ENCODE measurements at regions not wholly inside any gene's neighbourhood (a gene's known extent, or its start where the extent isn't known, plus 50 kb on each side); places are given as distances from the start of the nearest gene placed in this dataset.

DNA sequence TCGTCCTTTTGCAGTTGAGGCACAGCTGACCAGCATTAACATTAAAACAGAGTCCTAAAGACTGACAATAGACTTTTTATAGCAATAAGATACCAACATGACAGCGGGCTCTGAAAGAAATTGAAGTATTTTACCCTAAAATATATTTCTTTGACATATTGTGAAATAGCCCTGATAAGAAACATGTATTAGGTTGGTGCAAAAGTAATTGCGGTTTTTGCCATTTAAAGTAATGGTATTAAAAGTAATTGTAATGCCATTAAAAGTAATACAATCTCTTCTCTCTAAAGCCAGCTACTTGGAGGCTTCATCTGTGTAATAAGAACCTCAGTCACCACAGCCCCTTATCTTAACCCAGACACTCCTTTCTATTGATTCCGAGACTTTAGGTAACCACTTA lies 394.6 kb downstream of the PREX1 start:
- H3K9me3 Mint-ChIP-seq, result peaks cover 10 to 31% (median 19%) of the 10 kb centered on the region in 7 donors
- Histone ChIP-seq H2AFZ (ENCODE audit: insufficient read depth, low read depth, low read length, poor library complexity, severe bottlenecking) (no peak overlapping the region), H3K4me2 (replicated peaks; ENCODE audit: extremely low read depth, low read length, poor library complexity, severe bottlenecking) (no peak overlapping the region), H4K20me1 (ENCODE audit: insufficient read depth, low read length) (no peaks in the 10 kb centered on the region), H3K4me3 (replicated peaks in 1 of 3; ENCODE audit: low read depth in 2 of 3, low read length in 3 of 3) (no peak overlapping the region), H3K27ac (ENCODE audit: low read depth in 1 of 2, low read length in 2 of 2) (no peak overlapping the region), H3K36me3 (replicated peaks in 1 of 2; ENCODE audit: control insufficient read depth in 1 of 2, insufficient read depth in 2 of 2, low read length in 2 of 2) (no peaks in the 10 kb centered on the region), H3K27me3 (ENCODE audit: control insufficient read depth in 2 of 2, insufficient read depth in 2 of 2, low read length in 2 of 2) (no peaks in the 10 kb centered on the region), H3K9me3 (replicated peaks in 1 of 2; ENCODE audit: control insufficient read depth in 1 of 2, insufficient read depth in 1 of 2, low read length in 2 of 2) (peaks cover 19 to 23% of the 10 kb centered on the region in 2 donors), H3K4me1 (ENCODE audit: control insufficient read depth in 1 of 2, insufficient read depth in 2 of 2, low read length in 2 of 2) (no peaks in the 10 kb centered on the region), H3K79me2 (ENCODE audit: insufficient read depth, low read length) (no peaks in the 10 kb centered on the region), H3K9ac (ENCODE audit: insufficient read depth, low read length, poor library complexity, severe bottlenecking) (no peak overlapping the region)
- H3K36me3 Mint-ChIP-seq, result no peaks in the 10 kb centered on the region
- DNase-seq, result no peak
- TF ChIP-seq, protein P1, sequence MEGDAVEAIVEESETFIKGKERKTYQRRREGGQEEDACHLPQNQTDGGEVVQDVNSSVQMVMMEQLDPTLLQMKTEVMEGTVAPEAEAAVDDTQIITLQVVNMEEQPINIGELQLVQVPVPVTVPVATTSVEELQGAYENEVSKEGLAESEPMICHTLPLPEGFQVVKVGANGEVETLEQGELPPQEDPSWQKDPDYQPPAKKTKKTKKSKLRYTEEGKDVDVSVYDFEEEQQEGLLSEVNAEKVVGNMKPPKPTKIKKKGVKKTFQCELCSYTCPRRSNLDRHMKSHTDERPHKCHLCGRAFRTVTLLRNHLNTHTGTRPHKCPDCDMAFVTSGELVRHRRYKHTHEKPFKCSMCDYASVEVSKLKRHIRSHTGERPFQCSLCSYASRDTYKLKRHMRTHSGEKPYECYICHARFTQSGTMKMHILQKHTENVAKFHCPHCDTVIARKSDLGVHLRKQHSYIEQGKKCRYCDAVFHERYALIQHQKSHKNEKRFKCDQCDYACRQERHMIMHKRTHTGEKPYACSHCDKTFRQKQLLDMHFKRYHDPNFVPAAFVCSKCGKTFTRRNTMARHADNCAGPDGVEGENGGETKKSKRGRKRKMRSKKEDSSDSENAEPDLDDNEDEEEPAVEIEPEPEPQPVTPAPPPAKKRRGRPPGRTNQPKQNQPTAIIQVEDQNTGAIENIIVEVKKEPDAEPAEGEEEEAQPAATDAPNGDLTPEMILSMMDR (IDR thresholded peaks at IDR 0.05), result no peak
- intact Hi-C loops (cut with micrococcal nuclease), result no loop called here
- no peaks in the 10 kb centered on the region for H3K4me1 Mint-ChIP-seq
- no peak overlapping the region for H3K27ac Mint-ChIP-seq
- no peak overlapping the region for H3K4me3 Mint-ChIP-seq
- WGBS (ENCODE audit: insufficient coverage), result 80% methylated on average over 1 of the region's 4 CpGs
- peaks cover 1 to 4% (median 3%) of the 10 kb centered on the region in 3 donors for H3K27me3 Mint-ChIP-seq (ENCODE audit: low read depth in 3 of 3)

DNA sequence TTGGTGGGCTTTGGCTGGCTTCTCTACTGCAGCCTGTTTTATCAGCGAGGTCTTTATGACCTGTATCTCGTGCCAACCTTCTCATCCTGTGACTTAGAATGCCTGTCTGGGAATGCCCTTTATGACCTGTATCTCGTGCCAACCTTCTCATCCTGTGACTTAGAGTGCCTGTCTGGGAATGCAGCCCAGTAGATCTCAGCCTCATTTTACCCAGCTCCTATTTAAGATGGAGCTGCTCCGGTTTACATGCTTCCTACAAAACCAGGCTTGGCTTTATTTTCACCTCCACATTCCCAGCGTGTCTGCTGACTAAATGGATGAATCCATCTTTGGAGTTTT lies 395.3 kb downstream of the PREX1 start:
- Mint-ChIP-seq H3K36me3 (no peaks in the 10 kb centered on the region), H3K4me1 (no peaks in the 10 kb centered on the region), H3K27me3 (ENCODE audit: low read depth in 3 of 3) (peaks cover 1 to 3% (median 3%) of the 10 kb centered on the region in 3 donors), H3K9me3 (peaks cover 10 to 28% (median 18%) of the 10 kb centered on the region in 7 donors), H3K4me3 (no peak overlapping the region), H3K27ac (no peak overlapping the region)
- intact Hi-C loops (cut with micrococcal nuclease), result no loop called here
- WGBS (ENCODE audit: insufficient coverage), result 86% methylated on average over 3 of the region's 5 CpGs
- no peak overlapping the region for H2AFZ ChIP-seq (ENCODE audit: insufficient read depth, low read depth, low read length, poor library complexity, severe bottlenecking)
- peaks cover 19 to 23% of the 10 kb centered on the region in 2 donors for H3K9me3 ChIP-seq (replicated peaks in 1 of 2; ENCODE audit: control insufficient read depth in 1 of 2, insufficient read depth in 1 of 2, low read length in 2 of 2)
- no peak overlapping the region for H3K27ac ChIP-seq (ENCODE audit: low read depth in 1 of 2, low read length in 2 of 2)
- no peaks in the 10 kb centered on the region for H3K27me3 ChIP-seq (ENCODE audit: control insufficient read depth in 2 of 2, insufficient read depth in 2 of 2, low read length in 2 of 2)
- H3K36me3 ChIP-seq (replicated peaks in 1 of 2; ENCODE audit: control insufficient read depth in 1 of 2, insufficient read depth in 2 of 2, low read length in 2 of 2), result no peaks in the 10 kb centered on the region
- H3K4me1 ChIP-seq (ENCODE audit: control insufficient read depth in 1 of 2, insufficient read depth in 2 of 2, low read length in 2 of 2), result no peaks in the 10 kb centered on the region
- no peaks in the 10 kb centered on the region for H4K20me1 ChIP-seq (ENCODE audit: insufficient read depth, low read length)
- DNase-seq, result no peak
- TF ChIP-seq, protein P1 (IDR thresholded peaks at IDR 0.05), result no peak
- H3K4me3 ChIP-seq (replicated peaks in 1 of 3; ENCODE audit: low read depth in 2 of 3, low read length in 3 of 3), result no peak overlapping the region
- H3K9ac ChIP-seq (ENCODE audit: insufficient read depth, low read length, poor library complexity, severe bottlenecking), result no peak overlapping the region
- H3K4me2 ChIP-seq (replicated peaks; ENCODE audit: extremely low read depth, low read length, poor library complexity, severe bottlenecking), result no peak overlapping the region
- H3K79me2 ChIP-seq (ENCODE audit: insufficient read depth, low read length), result no peaks in the 10 kb centered on the region

Data from CD14-positive monocyte (primary cell).